H1 (cell line): ENCODE measurements at regions not wholly inside any gene's neighbourhood (a gene's known extent, or its start where the extent isn't known, plus 50 kb on each side); places are given as distances from the start of the nearest gene placed in this dataset.
A peak's percentile ranks its signal among the peaks of the same experiment; 100 is the strongest.

ENCODE experiments used
- CTCF ChIA-PET: fragments of 300-600 bp; sonication (Branson Sonifier 250); formaldehyde crosslinking; loops from one replicate; lab custom pipeline; 2021; ENCODE audit not compliant: partially characterized antibody; lab: Charles Lee
- POLR2A ChIA-PET: fragments of 300-600 bp; sonication (Branson Sonifier 250); formaldehyde crosslinking; loops from one replicate; lab custom pipeline; 2021; ENCODE audit warnings: inconsistent platforms; ENCODE audit not compliant: partially characterized antibody; lab: Charles Lee
- DNase-seq, 2 experiments: peaks; one replicate each; pipeline versions ENCODE4 v3.0.0 to v3.0.0-alpha.2; 2010 to 2022; ENCODE audit warnings: low spot score in 2 of 2, low read depth in 1 of 2, mixed read lengths in 1 of 2
- FAIRE-seq: peaks from 2 replicates; lab custom pipeline; 2011; peaks lifted over from hg19 to GRCh38; lab: Jason Lieb, UNC
- H2AFZ ChIP-seq: 2 replicates; pipeline ENCODE4 v1.8.1; 2012; ENCODE audit warnings: low read length, inconsistent platforms
- H2AK5ac ChIP-seq: 2 replicates; pipeline ENCODE4 v1.6.1; 2013; ENCODE audit warnings: low read depth, low read length
- H2BK120ac ChIP-seq: replicated peaks from 2 replicates; pipeline ENCODE3; 2013; ENCODE audit warnings: low read depth, low read length, inconsistent platforms
- H2BK12ac ChIP-seq: 2 replicates; pipeline ENCODE4 v1.6.1; 2013; ENCODE audit warnings: low read depth, low read length
- H2BK15ac ChIP-seq: 2 replicates; pipeline ENCODE4 v1.6.1; 2013; ENCODE audit warnings: low read length
- H2BK20ac ChIP-seq: 2 replicates; pipeline ENCODE4 v1.6.1; 2013; ENCODE audit warnings: low read length
- H2BK5ac ChIP-seq: 2 replicates; pipeline ENCODE4 v1.6.1; 2013; ENCODE audit warnings: low read depth, low read length
- H3K14ac ChIP-seq: 2 replicates; pipeline ENCODE4 v1.6.1; 2013; ENCODE audit warnings: inconsistent platforms; ENCODE audit not compliant: insufficient read length
- H3K18ac ChIP-seq: 2 replicates; pipeline ENCODE4 v1.6.1; 2013; ENCODE audit warnings: low read length; ENCODE audit errors: extremely low read depth
- H3K23ac ChIP-seq: 2 replicates; pipeline ENCODE4 v1.6.1; 2013; ENCODE audit warnings: inconsistent platforms; ENCODE audit not compliant: insufficient read length
- H3K23me2 ChIP-seq: 2 replicates; pipeline ENCODE4 v1.6.1; 2013; ENCODE audit warnings: low read depth, low read length
- H3K27ac ChIP-seq: 2 replicates; pipeline ENCODE4 v1.6.1; 2011; ENCODE audit warnings: low read depth, low read length, inconsistent platforms
- H3K27me3 ChIP-seq, 4 experiments: replicated peaks in 1 of 4; 1 replicate in 1 of 4; 2 replicates in 3 of 4; pipeline versions ENCODE4 v1.6.1 to v1.8.1; 2011 to 2013; ENCODE audit warnings: low read length in 3 of 4, mild to moderate bottlenecking in 3 of 4, inconsistent platforms in 2 of 4, mixed read lengths in 2 of 4, moderate library complexity in 1 of 4; ENCODE audit not compliant: control insufficient read depth in 3 of 4, insufficient read depth in 3 of 4; ENCODE audit errors: extremely low read depth in 1 of 4
- H3K36me3 ChIP-seq, 4 experiments: 2 replicates each; pipeline versions ENCODE4 v1.6.1 to v1.8.1; 2011 to 2013; ENCODE audit warnings: mild to moderate bottlenecking in 4 of 4, low read length in 3 of 4, moderate library complexity in 2 of 4, control low read depth in 1 of 4, inconsistent platforms in 1 of 4; ENCODE audit not compliant: insufficient read depth in 4 of 4, control insufficient read depth in 2 of 4
- H3K4ac ChIP-seq: replicated peaks from 2 replicates; pipeline ENCODE3; 2013; ENCODE audit warnings: low read length, low read depth, mixed read lengths, inconsistent platforms; ENCODE audit not compliant: insufficient read length
- H3K4me1 ChIP-seq, 4 experiments: replicated peaks in 1 of 4; 1 replicate in 1 of 4; 2 replicates in 3 of 4; pipeline versions ENCODE4 v1.6.1 to v1.8.1; 2011 to 2013; ENCODE audit warnings: low read length in 3 of 4, inconsistent platforms in 2 of 4, mixed read lengths in 1 of 4; ENCODE audit not compliant: insufficient read depth in 4 of 4, control insufficient read depth in 3 of 4
- H3K4me2 ChIP-seq, 2 experiments: 2 replicates each; pipeline versions ENCODE4 v1.6.1 to v1.8.1; 2011 to 2013; ENCODE audit warnings: low read depth in 2 of 2, low read length in 2 of 2, control low read depth in 1 of 2, inconsistent platforms in 1 of 2, mild to moderate bottlenecking in 1 of 2; ENCODE audit not compliant: insufficient read depth in 1 of 2
- H3K4me3 ChIP-seq, 4 experiments: fragments of 200-600, 300-600 bp in 1 of 4; sonication (generic), shearing (Covaris generic), sonication (Bioruptor Twin) in 1 of 4; 2 replicates each; pipeline versions ENCODE4 v1.5.1 to v1.8.1; 2011 to 2016; ENCODE audit warnings: low read length in 4 of 4, low read depth in 3 of 4, control low read depth in 2 of 4, inconsistent platforms in 2 of 4, mild to moderate bottlenecking in 2 of 4, mixed read lengths in 1 of 4, moderate library complexity in 1 of 4; ENCODE audit not compliant: insufficient read depth in 2 of 4; ENCODE audit errors: extremely low read depth in 1 of 4
- H3K56ac ChIP-seq: replicated peaks from 2 replicates; pipeline ENCODE3; 2013; ENCODE audit warnings: low read depth, mild to moderate bottlenecking, mixed read lengths, low read length, inconsistent platforms; ENCODE audit not compliant: insufficient read length
- H3K79me1 ChIP-seq: 2 replicates; pipeline ENCODE4 v1.6.1; 2013; ENCODE audit warnings: low read depth, low read length, control low read depth
- H3K79me2 ChIP-seq, 2 experiments: 2 replicates each; pipeline versions ENCODE4 v1.6.1 to v1.8.1; 2012 to 2013; ENCODE audit warnings: low read length in 2 of 2, mild to moderate bottlenecking in 2 of 2, inconsistent platforms in 1 of 2; ENCODE audit not compliant: insufficient read depth in 2 of 2, control insufficient read depth in 1 of 2
- H3K9ac ChIP-seq, 4 experiments: replicated peaks in 1 of 4; 1 replicate in 1 of 4; 2 replicates in 3 of 4; pipeline versions ENCODE4 v1.6.1 to v1.8.1; 2011 to 2013; ENCODE audit warnings: low read depth in 3 of 4, low read length in 3 of 4, control low read depth in 2 of 4, mild to moderate bottlenecking in 2 of 4, moderate library complexity in 2 of 4, inconsistent platforms in 1 of 4; ENCODE audit errors: extremely low read depth in 1 of 4
- H3K9me3 ChIP-seq, 2 experiments: 2 replicates each; pipeline versions ENCODE4 v1.6.1 to v1.8.1; 2012 to 2013; ENCODE audit warnings: mild to moderate bottlenecking in 2 of 2, moderate library complexity in 2 of 2, control low read depth in 1 of 2, inconsistent platforms in 1 of 2, low read depth in 1 of 2, low read length in 1 of 2, mixed read lengths in 1 of 2; ENCODE audit not compliant: insufficient read depth in 2 of 2
- H4K20me1 ChIP-seq, 2 experiments: replicated peaks in 1 of 2; 2 replicates each; pipeline versions ENCODE3 to v1.8.1; 2011 to 2013; ENCODE audit warnings: inconsistent platforms in 2 of 2, low read length in 2 of 2, mild to moderate bottlenecking in 1 of 2; ENCODE audit not compliant: insufficient read depth in 2 of 2, control insufficient read depth in 1 of 2
- H4K5ac ChIP-seq: 2 replicates; pipeline ENCODE4 v1.6.1; 2013; ENCODE audit warnings: low read length, low read depth, mixed read lengths, inconsistent platforms; ENCODE audit not compliant: insufficient read length
- H4K8ac ChIP-seq: 2 replicates; pipeline ENCODE4 v1.8.0; 2013; ENCODE audit warnings: mild to moderate bottlenecking, moderate library complexity, low read length, inconsistent platforms; ENCODE audit not compliant: insufficient read depth; ENCODE audit errors: extremely low read depth
- H4K91ac ChIP-seq: replicated peaks from 2 replicates; pipeline ENCODE3; 2013; ENCODE audit warnings: low read length, mixed read lengths, inconsistent platforms; ENCODE audit not compliant: insufficient read length
- SRF ChIP-seq: IDR thresholded peaks from 2 replicates; pipeline ENCODE4 v1.6.1; 2011; ENCODE audit warnings: mild to moderate bottlenecking, low read depth, low read length, moderate library complexity
- SUZ12 ChIP-seq: fragments of 200-600 bp; sonication (generic); IDR thresholded peaks from 2 replicates; pipeline ENCODE4 v1.6.1; 2012; ENCODE audit warnings: mild to moderate bottlenecking, inconsistent platforms, low read length, moderate library complexity, mixed read lengths
- WGBS, 2 experiments: shearing (Covaris generic) in 1 of 2; methylation state at CpG; one replicate each; pipeline versions ENCODE4 v1.1.6 to v1.1.7; 2013 to 2015; ENCODE audit warnings: low lambda C conversion rate in 2 of 2, mixed read lengths in 2 of 2, inconsistent platforms in 1 of 2, low coverage in 1 of 2, missing lambda C conversion rate in 1 of 2; ENCODE audit not compliant: insufficient replicate concordance in 2 of 2, insufficient coverage in 1 of 2, insufficient read length in 1 of 2; ENCODE audit errors: extremely low coverage in 1 of 2, missing lambda C conversion rate in 1 of 2; 5-methylcytosine and 5-hydroxymethylcytosine counted together

GRCh38 chr2:41242001-41242331 lies 790.1 kb upstream of the SLC8A1 start:
- H3K9ac ChIP-seq: no peak overlapping the region
- POLR2A ChIA-PET: no interaction called here
- H3K4me1 ChIP-seq: no peaks in the 10 kb centered on the region
- H2AFZ ChIP-seq: peak overlapping the region; percentile 80; the same call in 1 of the 2 replicates
- no peak overlapping the region for H3K14ac ChIP-seq
- H3K4me2 ChIP-seq: no peak overlapping the region
- H3K4me3 ChIP-seq: no peak overlapping the region
- H3K79me1 ChIP-seq: no peaks in the 10 kb centered on the region
- H2BK20ac ChIP-seq: no peak overlapping the region
- H4K5ac ChIP-seq: no peak overlapping the region
- H4K20me1 ChIP-seq: no peaks in the 10 kb centered on the region
- H3K18ac ChIP-seq: no peak overlapping the region
- no peaks in the 10 kb centered on the region for H3K23me2 ChIP-seq
- no peak overlapping the region for H2BK12ac ChIP-seq
- H2BK5ac ChIP-seq: no peak overlapping the region
- CTCF ChIA-PET: no interaction called here
- H3K56ac ChIP-seq: no peak overlapping the region
- no peak overlapping the region for H4K91ac ChIP-seq
- no peak for DNase-seq
- H2AK5ac ChIP-seq: no peak overlapping the region
- no peak overlapping the region for H3K4ac ChIP-seq
- H2BK120ac ChIP-seq: no peak overlapping the region
- FAIRE-seq: no peak
- no peak overlapping the region for H2BK15ac ChIP-seq
- H4K8ac ChIP-seq: no peak overlapping the region
- H3K9me3 ChIP-seq: no peaks in the 10 kb centered on the region
- H3K79me2 ChIP-seq: no peaks in the 10 kb centered on the region
- H3K27me3 ChIP-seq: no peaks in the 10 kb centered on the region
- H3K36me3 ChIP-seq: no peaks in the 10 kb centered on the region
- no peak overlapping the region for H3K27ac ChIP-seq
- no peak overlapping the region for H3K23ac ChIP-seq
- 95% methylated on average over 4 of the region's 4 CpGs; no CpG with 5 or more reads in 1 of the 2 experiments for WGBS, 2 experiments
- TF ChIP-seq SUZ12: no peak
- no peak for TF ChIP-seq SRF
